Immature natural killer cell (primary cell): ENCODE measurements at regions not wholly inside any gene's neighbourhood (a gene's known extent, or its start where the extent isn't known, plus 50 kb on each side); places are given as distances from the start of the nearest gene placed in this dataset.

Experiments
- DNase-seq, 3 donors: peaks; one replicate each; pipeline ENCODE4 v3.0.0; 2022; ENCODE audit warnings: mixed read lengths in 1 of 3
- H3K27ac Mint-ChIP-seq, 6 donors: one replicate each; pipeline ENCODE4 v1.8.0; 2020; ENCODE audit warnings: mixed read lengths in 6 of 6, mild to moderate bottlenecking in 5 of 6, inconsistent platforms in 4 of 6, moderate library complexity in 3 of 6
- H3K27me3 Mint-ChIP-seq, 3 donors: one replicate each; pipeline ENCODE4 v1.8.0; 2020 to 2021; ENCODE audit warnings: low read depth in 3 of 3, mild to moderate bottlenecking in 3 of 3, mixed read lengths in 3 of 3, moderate library complexity in 3 of 3, inconsistent platforms in 1 of 3
- H3K36me3 Mint-ChIP-seq, 3 donors: one replicate each; pipeline ENCODE4 v1.8.0; 2020; ENCODE audit warnings: mixed read lengths in 3 of 3, inconsistent platforms in 2 of 3, mild to moderate bottlenecking in 2 of 3
- H3K4me1 Mint-ChIP-seq, 2 donors: one replicate each; pipeline ENCODE4 v1.8.0; 2020; ENCODE audit warnings: inconsistent platforms in 2 of 2, mild to moderate bottlenecking in 2 of 2, mixed read lengths in 2 of 2, moderate library complexity in 1 of 2
- H3K4me3 Mint-ChIP-seq, 5 donors: one replicate each; pipeline ENCODE4 v1.8.0; 2020; ENCODE audit warnings: mild to moderate bottlenecking in 5 of 5, mixed read lengths in 5 of 5, inconsistent platforms in 3 of 5, moderate library complexity in 3 of 5
- H3K9me3 Mint-ChIP-seq, 6 donors: one replicate each; pipeline ENCODE4 v1.8.0; 2020; ENCODE audit warnings: mild to moderate bottlenecking in 6 of 6, mixed read lengths in 6 of 6, inconsistent platforms in 4 of 6, moderate library complexity in 3 of 6

- no peak for DNase-seq
- H3K27ac Mint-ChIP-seq: no peak overlapping the region
- H3K4me3 Mint-ChIP-seq: no peak overlapping the region
- H3K27me3 Mint-ChIP-seq: no peaks in the 10 kb centered on the region
- H3K4me1 Mint-ChIP-seq: no peaks in the 10 kb centered on the region
- H3K9me3 Mint-ChIP-seq: peaks cover 0 to 10% (median 4%) of the 10 kb centered on the region in 6 donors
- peaks cover 0 to 4% (median 0%) of the 10 kb centered on the region in 3 donors for H3K36me3 Mint-ChIP-seq
These were observed 153.6 kb downstream of the DSEL start for GRCh38 chr18:67362906-67363305.

GRCh38 chr18:67359873-67360838 is 156.4 kb downstream of the DSEL start:
- Mint-ChIP-seq H3K36me3 (no peaks in the 10 kb centered on the region), H3K4me3 (no peak overlapping the region), H3K27ac (no peak overlapping the region), H3K27me3 (peaks cover 0 to 2% (median 1%) of the 10 kb centered on the region in 3 donors), H3K9me3 (peaks cover 3 to 15% (median 6%) of the 10 kb centered on the region in 6 donors), H3K4me1 (no peaks in the 10 kb centered on the region)
- no peak for DNase-seq

- peaks cover 3 to 15% (median 7%) of the 10 kb centered on the region in 6 donors for H3K9me3 Mint-ChIP-seq
- peaks cover 0 to 2% (median 1%) of the 10 kb centered on the region in 3 donors for H3K27me3 Mint-ChIP-seq
- DNase-seq: no peak
- H3K4me1 Mint-ChIP-seq: no peaks in the 10 kb centered on the region
- H3K36me3 Mint-ChIP-seq: no peaks in the 10 kb centered on the region
- no peak overlapping the region for H3K27ac Mint-ChIP-seq
- H3K4me3 Mint-ChIP-seq: no peak overlapping the region
These were observed 157.6 kb downstream of the DSEL start for GRCh38 chr18:67358947-67359346.

GRCh38 chr18:67354692-67355091 is 161.8 kb downstream of the DSEL start:
- peaks cover 3 to 15% (median 8%) of the 10 kb centered on the region in 6 donors for H3K9me3 Mint-ChIP-seq
- DNase-seq: no peak
- H3K4me1 Mint-ChIP-seq: no peaks in the 10 kb centered on the region

GRCh38 chr18:67354091-67354490 is 162.4 kb downstream of the DSEL start:
- H3K36me3 Mint-ChIP-seq: no peaks in the 10 kb centered on the region
- H3K27me3 Mint-ChIP-seq: peaks cover 0 to 2% (median 1%) of the 10 kb centered on the region in 3 donors
- peaks cover 3 to 15% (median 3%) of the 10 kb centered on the region in 6 donors for H3K9me3 Mint-ChIP-seq
- DNase-seq: no peak
- H3K4me3 Mint-ChIP-seq: no peak overlapping the region
- no peaks in the 10 kb centered on the region for H3K4me1 Mint-ChIP-seq
- no peak overlapping the region for H3K27ac Mint-ChIP-seq

More at GRCh38 chr18:67354692-67355091, 161.8 kb downstream of the DSEL start:
- Mint-ChIP-seq H3K36me3 (no peaks in the 10 kb centered on the region), H3K4me3 (no peak overlapping the region), H3K27me3 (peaks cover 0 to 2% (median 1%) of the 10 kb centered on the region in 3 donors), H3K27ac (no peak overlapping the region)

- H3K36me3 Mint-ChIP-seq: no peaks in the 10 kb centered on the region
- no peak overlapping the region for H3K4me3 Mint-ChIP-seq
- no peak overlapping the region for H3K27ac Mint-ChIP-seq
- peaks cover 0 to 16% (median 5%) of the 10 kb centered on the region in 6 donors for H3K9me3 Mint-ChIP-seq
- no peak for DNase-seq
- H3K27me3 Mint-ChIP-seq: no peaks in the 10 kb centered on the region
- no peaks in the 10 kb centered on the region for H3K4me1 Mint-ChIP-seq
These were observed 169.1 kb downstream of the DSEL start for GRCh38 chr18:67347438-67347837.

GRCh38 chr18:67342159-67342558 is 174.4 kb downstream of the DSEL start:
- H3K27ac Mint-ChIP-seq: no peak overlapping the region
- no peak for DNase-seq
- H3K36me3 Mint-ChIP-seq: no peaks in the 10 kb centered on the region
- no peak overlapping the region for H3K4me3 Mint-ChIP-seq
- peaks cover 2 to 17% (median 5%) of the 10 kb centered on the region in 6 donors for H3K9me3 Mint-ChIP-seq
- H3K27me3 Mint-ChIP-seq: no peaks in the 10 kb centered on the region
- H3K4me1 Mint-ChIP-seq: no peaks in the 10 kb centered on the region

GRCh38 chr18:67337696-67338095 is 178.8 kb downstream of the DSEL start:
- Mint-ChIP-seq H3K4me1 (no peaks in the 10 kb centered on the region), H3K27me3 (no peaks in the 10 kb centered on the region), H3K4me3 (no peak overlapping the region), H3K27ac (no peak overlapping the region), H3K36me3 (no peaks in the 10 kb centered on the region), H3K9me3 (peaks cover 5 to 29% (median 10%) of the 10 kb centered on the region in 6 donors)
- DNase-seq: no peak

- Mint-ChIP-seq H3K4me1 (no peaks in the 10 kb centered on the region), H3K27me3 (no peaks in the 10 kb centered on the region), H3K9me3 (peaks cover 4 to 32% (median 12%) of the 10 kb centered on the region in 6 donors), H3K4me3 (no peak overlapping the region), H3K36me3 (no peaks in the 10 kb centered on the region), H3K27ac (no peak overlapping the region)
- DNase-seq: no peak
These were observed 184.7 kb downstream of the DSEL start for GRCh38 chr18:67331857-67332256.

GRCh38 chr18:67319109-67319508 is 197.4 kb downstream of the DSEL start:
- Mint-ChIP-seq H3K4me3 (no peak overlapping the region), H3K27me3 (peaks cover 2 to 3% (median 2%) of the 10 kb centered on the region in 3 donors), H3K4me1 (no peaks in the 10 kb centered on the region), H3K36me3 (no peaks in the 10 kb centered on the region), H3K27ac (no peak overlapping the region), H3K9me3 (peaks cover 0 to 20% (median 5%) of the 10 kb centered on the region in 6 donors)
- DNase-seq: no peak

- Mint-ChIP-seq H3K27me3 (peaks cover 2 to 3% (median 2%) of the 10 kb centered on the region in 3 donors), H3K27ac (no peak overlapping the region), H3K4me3 (no peak overlapping the region), H3K36me3 (no peaks in the 10 kb centered on the region), H3K4me1 (no peaks in the 10 kb centered on the region), H3K9me3 (peaks cover 0 to 20% (median 5%) of the 10 kb centered on the region in 6 donors)
- no peak for DNase-seq
These were observed 197.9 kb downstream of the DSEL start for GRCh38 chr18:67318651-67319050.

GRCh38 chr18:67310826-67311225 is 205.7 kb downstream of the DSEL start:
- H3K36me3 Mint-ChIP-seq: no peaks in the 10 kb centered on the region
- DNase-seq: no peak
- peaks cover 0 to 2% (median 0%) of the 10 kb centered on the region in 6 donors for H3K9me3 Mint-ChIP-seq
- H3K27me3 Mint-ChIP-seq: peaks cover 0 to 5% (median 3%) of the 10 kb centered on the region in 3 donors
- H3K4me3 Mint-ChIP-seq: no peak overlapping the region
- H3K27ac Mint-ChIP-seq: no peak overlapping the region
- H3K4me1 Mint-ChIP-seq: no peaks in the 10 kb centered on the region

GRCh38 chr18:67308819-67309218 is 207.7 kb downstream of the DSEL start:
- no peak overlapping the region for H3K4me3 Mint-ChIP-seq
- H3K9me3 Mint-ChIP-seq: peaks cover 0 to 2% (median 0%) of the 10 kb centered on the region in 6 donors
- H3K4me1 Mint-ChIP-seq: no peaks in the 10 kb centered on the region
- no peak overlapping the region for H3K27ac Mint-ChIP-seq
- peaks cover 0 to 3% (median 2%) of the 10 kb centered on the region in 3 donors for H3K27me3 Mint-ChIP-seq
- DNase-seq: no peak
- no peaks in the 10 kb centered on the region for H3K36me3 Mint-ChIP-seq

GRCh38 chr18:67305466-67305865 is 211.1 kb downstream of the DSEL start:
- no peak for DNase-seq
- Mint-ChIP-seq H3K27me3 (peaks cover 0 to 4% (median 3%) of the 10 kb centered on the region in 3 donors), H3K27ac (no peak overlapping the region), H3K36me3 (no peaks in the 10 kb centered on the region), H3K4me1 (peaks cover 0 to 6% of the 10 kb centered on the region in 2 donors), H3K9me3 (peaks cover 0 to 16% (median 5%) of the 10 kb centered on the region in 6 donors), H3K4me3 (no peak overlapping the region)
